H1 (cell line): ENCODE measurements at regions not wholly inside any gene's neighbourhood (a gene's known extent, or its start where the extent isn't known, plus 50 kb on each side); places are given as distances from the start of the nearest gene placed in this dataset.

Experiments used
- CTCF ChIA-PET: fragments of 300-600 bp; sonication (Branson Sonifier 250); formaldehyde crosslinking; loops from one replicate; lab custom pipeline; 2021; ENCODE audit not compliant: partially characterized antibody; lab: Charles Lee
- POLR2A ChIA-PET: fragments of 300-600 bp; sonication (Branson Sonifier 250); formaldehyde crosslinking; loops from one replicate; lab custom pipeline; 2021; ENCODE audit warnings: inconsistent platforms; ENCODE audit not compliant: partially characterized antibody; lab: Charles Lee
- DNase-seq, 2 experiments: peaks; one replicate each; pipeline versions ENCODE4 v3.0.0 to v3.0.0-alpha.2; 2010 to 2022; ENCODE audit warnings: low spot score in 2 of 2, low read depth in 1 of 2, mixed read lengths in 1 of 2
- FAIRE-seq: peaks from 2 replicates; lab custom pipeline; 2011; peaks lifted over from hg19 to GRCh38; lab: Jason Lieb, UNC
- H2AFZ ChIP-seq: 2 replicates; pipeline ENCODE4 v1.8.1; 2012; ENCODE audit warnings: low read length, inconsistent platforms
- H2AK5ac ChIP-seq: 2 replicates; pipeline ENCODE4 v1.6.1; 2013; ENCODE audit warnings: low read depth, low read length
- H2BK120ac ChIP-seq: replicated peaks from 2 replicates; pipeline ENCODE3; 2013; ENCODE audit warnings: low read depth, low read length, inconsistent platforms
- H2BK12ac ChIP-seq: 2 replicates; pipeline ENCODE4 v1.6.1; 2013; ENCODE audit warnings: low read depth, low read length
- H2BK15ac ChIP-seq: 2 replicates; pipeline ENCODE4 v1.6.1; 2013; ENCODE audit warnings: low read length
- H2BK20ac ChIP-seq: 2 replicates; pipeline ENCODE4 v1.6.1; 2013; ENCODE audit warnings: low read length
- H2BK5ac ChIP-seq: 2 replicates; pipeline ENCODE4 v1.6.1; 2013; ENCODE audit warnings: low read depth, low read length
- H3K14ac ChIP-seq: 2 replicates; pipeline ENCODE4 v1.6.1; 2013; ENCODE audit warnings: inconsistent platforms; ENCODE audit not compliant: insufficient read length
- H3K18ac ChIP-seq: 2 replicates; pipeline ENCODE4 v1.6.1; 2013; ENCODE audit warnings: low read length; ENCODE audit errors: extremely low read depth
- H3K23ac ChIP-seq: 2 replicates; pipeline ENCODE4 v1.6.1; 2013; ENCODE audit warnings: inconsistent platforms; ENCODE audit not compliant: insufficient read length
- H3K23me2 ChIP-seq: 2 replicates; pipeline ENCODE4 v1.6.1; 2013; ENCODE audit warnings: low read depth, low read length
- H3K27ac ChIP-seq: 2 replicates; pipeline ENCODE4 v1.6.1; 2011; ENCODE audit warnings: low read depth, low read length, inconsistent platforms
- H3K27me3 ChIP-seq, 4 experiments: replicated peaks in 1 of 4; 1 replicate in 1 of 4; 2 replicates in 3 of 4; pipeline versions ENCODE4 v1.6.1 to v1.8.1; 2011 to 2013; ENCODE audit warnings: low read length in 3 of 4, mild to moderate bottlenecking in 3 of 4, inconsistent platforms in 2 of 4, mixed read lengths in 2 of 4, moderate library complexity in 1 of 4; ENCODE audit not compliant: control insufficient read depth in 3 of 4, insufficient read depth in 3 of 4; ENCODE audit errors: extremely low read depth in 1 of 4
- H3K36me3 ChIP-seq, 4 experiments: 2 replicates each; pipeline versions ENCODE4 v1.6.1 to v1.8.1; 2011 to 2013; ENCODE audit warnings: mild to moderate bottlenecking in 4 of 4, low read length in 3 of 4, moderate library complexity in 2 of 4, control low read depth in 1 of 4, inconsistent platforms in 1 of 4; ENCODE audit not compliant: insufficient read depth in 4 of 4, control insufficient read depth in 2 of 4
- H3K4ac ChIP-seq: replicated peaks from 2 replicates; pipeline ENCODE3; 2013; ENCODE audit warnings: low read length, low read depth, mixed read lengths, inconsistent platforms; ENCODE audit not compliant: insufficient read length
- H3K4me1 ChIP-seq, 4 experiments: replicated peaks in 1 of 4; 1 replicate in 1 of 4; 2 replicates in 3 of 4; pipeline versions ENCODE4 v1.6.1 to v1.8.1; 2011 to 2013; ENCODE audit warnings: low read length in 3 of 4, inconsistent platforms in 2 of 4, mixed read lengths in 1 of 4; ENCODE audit not compliant: insufficient read depth in 4 of 4, control insufficient read depth in 3 of 4
- H3K4me2 ChIP-seq, 2 experiments: 2 replicates each; pipeline versions ENCODE4 v1.6.1 to v1.8.1; 2011 to 2013; ENCODE audit warnings: low read depth in 2 of 2, low read length in 2 of 2, control low read depth in 1 of 2, inconsistent platforms in 1 of 2, mild to moderate bottlenecking in 1 of 2; ENCODE audit not compliant: insufficient read depth in 1 of 2
- H3K4me3 ChIP-seq, 4 experiments: fragments of 200-600, 300-600 bp in 1 of 4; sonication (generic), shearing (Covaris generic), sonication (Bioruptor Twin) in 1 of 4; 2 replicates each; pipeline versions ENCODE4 v1.5.1 to v1.8.1; 2011 to 2016; ENCODE audit warnings: low read length in 4 of 4, low read depth in 3 of 4, control low read depth in 2 of 4, inconsistent platforms in 2 of 4, mild to moderate bottlenecking in 2 of 4, mixed read lengths in 1 of 4, moderate library complexity in 1 of 4; ENCODE audit not compliant: insufficient read depth in 2 of 4; ENCODE audit errors: extremely low read depth in 1 of 4
- H3K56ac ChIP-seq: replicated peaks from 2 replicates; pipeline ENCODE3; 2013; ENCODE audit warnings: low read depth, mild to moderate bottlenecking, mixed read lengths, low read length, inconsistent platforms; ENCODE audit not compliant: insufficient read length
- H3K79me1 ChIP-seq: 2 replicates; pipeline ENCODE4 v1.6.1; 2013; ENCODE audit warnings: low read depth, low read length, control low read depth
- H3K79me2 ChIP-seq, 2 experiments: 2 replicates each; pipeline versions ENCODE4 v1.6.1 to v1.8.1; 2012 to 2013; ENCODE audit warnings: low read length in 2 of 2, mild to moderate bottlenecking in 2 of 2, inconsistent platforms in 1 of 2; ENCODE audit not compliant: insufficient read depth in 2 of 2, control insufficient read depth in 1 of 2
- H3K9ac ChIP-seq, 4 experiments: replicated peaks in 1 of 4; 1 replicate in 1 of 4; 2 replicates in 3 of 4; pipeline versions ENCODE4 v1.6.1 to v1.8.1; 2011 to 2013; ENCODE audit warnings: low read depth in 3 of 4, low read length in 3 of 4, control low read depth in 2 of 4, mild to moderate bottlenecking in 2 of 4, moderate library complexity in 2 of 4, inconsistent platforms in 1 of 4; ENCODE audit errors: extremely low read depth in 1 of 4
- H3K9me3 ChIP-seq, 2 experiments: 2 replicates each; pipeline versions ENCODE4 v1.6.1 to v1.8.1; 2012 to 2013; ENCODE audit warnings: mild to moderate bottlenecking in 2 of 2, moderate library complexity in 2 of 2, control low read depth in 1 of 2, inconsistent platforms in 1 of 2, low read depth in 1 of 2, low read length in 1 of 2, mixed read lengths in 1 of 2; ENCODE audit not compliant: insufficient read depth in 2 of 2
- H4K20me1 ChIP-seq, 2 experiments: replicated peaks in 1 of 2; 2 replicates each; pipeline versions ENCODE3 to v1.8.1; 2011 to 2013; ENCODE audit warnings: inconsistent platforms in 2 of 2, low read length in 2 of 2, mild to moderate bottlenecking in 1 of 2; ENCODE audit not compliant: insufficient read depth in 2 of 2, control insufficient read depth in 1 of 2
- H4K5ac ChIP-seq: 2 replicates; pipeline ENCODE4 v1.6.1; 2013; ENCODE audit warnings: low read length, low read depth, mixed read lengths, inconsistent platforms; ENCODE audit not compliant: insufficient read length
- H4K8ac ChIP-seq: 2 replicates; pipeline ENCODE4 v1.8.0; 2013; ENCODE audit warnings: mild to moderate bottlenecking, moderate library complexity, low read length, inconsistent platforms; ENCODE audit not compliant: insufficient read depth; ENCODE audit errors: extremely low read depth
- H4K91ac ChIP-seq: replicated peaks from 2 replicates; pipeline ENCODE3; 2013; ENCODE audit warnings: low read length, mixed read lengths, inconsistent platforms; ENCODE audit not compliant: insufficient read length
- ASH2L ChIP-seq: fragments of 200-600, 300-600 bp; sonication (generic); IDR thresholded peaks from one replicate; pipeline ENCODE4 v1.7.1; 2017; ENCODE audit warnings: low read length
- BRCA1 ChIP-seq: IDR thresholded peaks from 2 replicates; pipeline ENCODE4 v1.6.1; 2012; ENCODE audit warnings: low read depth, low read length, improper control_type of control experiment
- CHD2 ChIP-seq: IDR thresholded peaks from 2 replicates; pipeline ENCODE4 v1.6.1; 2012; ENCODE audit warnings: low read length, improper control_type of control experiment
- EGR1 ChIP-seq: IDR thresholded peaks from 2 replicates; pipeline ENCODE4 v1.6.1; 2011; ENCODE audit warnings: low read depth, low read length, borderline replicate concordance
- GTF2F1 ChIP-seq: IDR thresholded peaks from 2 replicates; pipeline ENCODE4 v1.6.1; 2012; ENCODE audit warnings: low read depth, low read length, improper control_type of control experiment, borderline replicate concordance
- HDAC2 ChIP-seq, 2 experiments: fragments of 300-600 bp in 1 of 2; sonication (generic) in 1 of 2; IDR thresholded peaks; 2 replicates each; pipeline ENCODE4 v1.6.1; 2011 to 2012; ENCODE audit warnings: low read depth in 2 of 2, low read length in 2 of 2, mild to moderate bottlenecking in 2 of 2, moderate library complexity in 2 of 2, borderline replicate concordance in 1 of 2, inconsistent platforms in 1 of 2
- JUND ChIP-seq: IDR thresholded peaks from 2 replicates; pipeline ENCODE4 v1.6.1; 2011; ENCODE audit warnings: mild to moderate bottlenecking, improper control_type of control experiment, low read length
- KDM1A ChIP-seq: fragments of 200-600, 300-600 bp; sonication (generic); IDR thresholded peaks from 2 replicates; pipeline ENCODE4 v1.7.1; 2016; ENCODE audit warnings: mild to moderate bottlenecking, low read length, borderline replicate concordance
- KDM5A ChIP-seq: fragments of 200-600 bp; IDR thresholded peaks from 2 replicates; pipeline ENCODE4 v1.7.1; 2012; ENCODE audit warnings: mild to moderate bottlenecking, low read length, inconsistent platforms, mixed read lengths
- MAFK ChIP-seq: IDR thresholded peaks from 2 replicates; pipeline ENCODE4 v1.6.1; 2012; ENCODE audit warnings: low read depth, mild to moderate bottlenecking, improper control_type of control experiment, low read length
- NRF1 ChIP-seq: IDR thresholded peaks from 2 replicates; pipeline ENCODE4 v1.6.1; 2011; ENCODE audit warnings: mild to moderate bottlenecking, low read depth, low read length, improper control_type of control experiment
- RBBP5 ChIP-seq: IDR thresholded peaks from 2 replicates; pipeline ENCODE4 v1.7.1; 2012; ENCODE audit warnings: low read depth, mild to moderate bottlenecking, inconsistent platforms, low read length, moderate library complexity, borderline replicate concordance
- SP1 ChIP-seq: IDR thresholded peaks from 2 replicates; pipeline ENCODE4 v1.6.1; 2011; ENCODE audit warnings: low read depth, low read length
- SP2 ChIP-seq: IDR thresholded peaks from 2 replicates; pipeline ENCODE4 v1.6.1; 2012; ENCODE audit warnings: mild to moderate bottlenecking, low read length, inconsistent platforms
- SUZ12 ChIP-seq: fragments of 200-600 bp; sonication (generic); IDR thresholded peaks from 2 replicates; pipeline ENCODE4 v1.6.1; 2012; ENCODE audit warnings: mild to moderate bottlenecking, inconsistent platforms, low read length, moderate library complexity, mixed read lengths
- TAF1 ChIP-seq: IDR thresholded peaks from 2 replicates; pipeline ENCODE4 v1.6.1; 2011; ENCODE audit warnings: mild to moderate bottlenecking, low read depth, low read length
- WGBS, 2 experiments: shearing (Covaris generic) in 1 of 2; methylation state at CpG; one replicate each; pipeline versions ENCODE4 v1.1.6 to v1.1.7; 2013 to 2015; ENCODE audit warnings: low lambda C conversion rate in 2 of 2, mixed read lengths in 2 of 2, inconsistent platforms in 1 of 2, low coverage in 1 of 2, missing lambda C conversion rate in 1 of 2; ENCODE audit not compliant: insufficient replicate concordance in 2 of 2, insufficient coverage in 1 of 2, insufficient read length in 1 of 2; ENCODE audit errors: extremely low coverage in 1 of 2, missing lambda C conversion rate in 1 of 2; 5-methylcytosine and 5-hydroxymethylcytosine counted together

DNA sequence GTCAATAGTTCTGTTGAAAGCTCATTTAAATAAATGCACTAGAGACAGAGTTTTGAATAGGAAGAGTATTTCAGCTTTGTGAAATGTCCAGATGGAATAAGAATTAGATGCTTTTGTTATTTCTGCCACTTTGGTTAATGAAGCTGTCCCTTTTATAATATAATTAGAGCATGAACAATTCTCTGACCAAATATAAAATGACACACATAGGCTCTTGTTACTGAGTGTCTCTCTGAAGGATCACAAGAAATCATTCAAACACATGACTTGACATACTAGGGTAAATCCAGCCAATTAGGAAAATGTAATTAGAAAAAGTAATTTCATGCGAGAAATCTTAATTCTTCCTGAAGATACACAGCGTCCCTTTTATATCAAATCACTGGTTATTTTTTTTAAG, 68.4 kb upstream of the DDIT4L start:
- no peak overlapping the region for H2BK20ac ChIP-seq
- H4K8ac ChIP-seq = no peak overlapping the region
- no peak overlapping the region for H2BK12ac ChIP-seq
- no peaks in the 10 kb centered on the region; the same call in 1 of the 2 replicates for H3K23me2 ChIP-seq
- H3K79me1 ChIP-seq = no peaks in the 10 kb centered on the region
- H3K56ac ChIP-seq = no peak overlapping the region
- peaks cover 0 to 3% (median 0%) of the 10 kb centered on the region in 4 experiments; a peak in 2 of 7 replicates for H3K4me1 ChIP-seq
- H2BK120ac ChIP-seq = no peak overlapping the region
- no peak for DNase-seq
- H4K91ac ChIP-seq = no peak overlapping the region
- no peak overlapping the region for H3K14ac ChIP-seq
- no peaks in the 10 kb centered on the region for H3K27me3 ChIP-seq
- CTCF ChIA-PET = interaction anchor here (0.6 to 1.1 kb wide), 2 partner anchors 165 to 198 kb away, joined by 3 read pairs; no protein-coding TSS in a partner anchor
- no peak overlapping the region for H4K5ac ChIP-seq
- H3K9me3 ChIP-seq = no peaks in the 10 kb centered on the region
- H3K18ac ChIP-seq = no peak overlapping the region
- H2AK5ac ChIP-seq = no peak overlapping the region
- no peak overlapping the region for H3K23ac ChIP-seq
- H3K4me3 ChIP-seq = no peak overlapping the region
- H3K36me3 ChIP-seq = no peaks in the 10 kb centered on the region
- no peak for FAIRE-seq
- H3K4ac ChIP-seq = no peak overlapping the region
- no peak overlapping the region for H2BK5ac ChIP-seq
- H3K9ac ChIP-seq = no peak overlapping the region
- no peak overlapping the region for H3K4me2 ChIP-seq
- H2AFZ ChIP-seq = no peak overlapping the region
- WGBS, 2 experiments = 97% methylated on average over 2 of the region's 2 CpGs; no CpG with 5 or more reads in 1 of the 2 experiments
- no peak overlapping the region for H3K27ac ChIP-seq
- no peaks in the 10 kb centered on the region for H4K20me1 ChIP-seq
- POLR2A ChIA-PET = no interaction called here
- H2BK15ac ChIP-seq = no peak overlapping the region
- H3K79me2 ChIP-seq = no peaks in the 10 kb centered on the region
- TF ChIP-seq HDAC2 (IDR thresholded peaks at IDR 0.05; ENCODE audit: borderline replicate concordance in 1 of 2, low read depth in 2 of 2, low read length in 2 of 2) = no peak
- no peak for TF ChIP-seq ASH2L
- no peak for TF ChIP-seq RBBP5
- TF ChIP-seq NRF1 = no peak
- no peak for TF ChIP-seq GTF2F1
- TF ChIP-seq JUND = no peak
- no peak for TF ChIP-seq SP2
- TF ChIP-seq BRCA1 = no peak
- TF ChIP-seq MAFK = no peak
- TF ChIP-seq SP1 = no peak
- TF ChIP-seq SUZ12 = no peak
- no peak for TF ChIP-seq EGR1
- TF ChIP-seq KDM5A = no peak
- no peak for TF ChIP-seq TAF1
- TF ChIP-seq KDM1A = no peak
- TF ChIP-seq CHD2 = no peak
